GM08714 (cell line): ENCODE measurements at regions not wholly inside any gene's neighbourhood (a gene's known extent, or its start where the extent isn't known, plus 50 kb on each side); places are given as distances from the start of the nearest gene placed in this dataset.

Experiments used
- H3K4me3 ChIP-seq: fragments of 200-500 bp; sonication (Bioruptor generic); 2 replicates; pipeline ENCODE4 v1.5.1; 2014; ENCODE audit warnings: mild to moderate bottlenecking, low read length, inconsistent platforms
- ZNF274 ChIP-seq: IDR thresholded peaks from 2 replicates; pipeline ENCODE4 v1.6.1; 2012; ENCODE audit warnings: mild to moderate bottlenecking, low read depth, low read length

- H3K4me3 ChIP-seq: no peak overlapping the region
- TF ChIP-seq ZNF274: no peak
Observed at GRCh38 chr6:44053760-44054556, 73.3 kb downstream of the MRPL14 start.

- TF ChIP-seq ZNF274: no peak
- H3K4me3 ChIP-seq: no peak overlapping the region
Observed at GRCh38 chr6:44053106-44053756, 74.0 kb downstream of the MRPL14 start.

- no peak overlapping the region for H3K4me3 ChIP-seq
- TF ChIP-seq ZNF274: no peak
Observed at GRCh38 chr6:44052419-44053023, 74.7 kb downstream of the MRPL14 start.

GRCh38 chr6:44051515-44051914, 75.7 kb downstream of the MRPL14 start:
- TF ChIP-seq ZNF274: no peak
- no peak overlapping the region for H3K4me3 ChIP-seq

- no peak overlapping the region for H3K4me3 ChIP-seq
- TF ChIP-seq ZNF274: no peak
Observed at GRCh38 chr6:44050872-44051505, 76.3 kb downstream of the MRPL14 start.

GRCh38 chr6:44049989-44050871, 77.0 kb downstream of the MRPL14 start:
- no peak for TF ChIP-seq ZNF274
- H3K4me3 ChIP-seq: no peak overlapping the region

GRCh38 chr6:44049163-44049988, 77.9 kb downstream of the MRPL14 start:
- no peak overlapping the region for H3K4me3 ChIP-seq
- TF ChIP-seq ZNF274: no peak

GRCh38 chr6:44048277-44048676, 79.0 kb downstream of the MRPL14 start:
- no peak overlapping the region for H3K4me3 ChIP-seq
- no peak for TF ChIP-seq ZNF274

GRCh38 chr6:44047801-44048200, 79.5 kb downstream of the MRPL14 start:
- H3K4me3 ChIP-seq: no peak overlapping the region
- TF ChIP-seq ZNF274: no peak

GRCh38 chr6:44047179-44047546, 80.1 kb downstream of the MRPL14 start:
- no peak for TF ChIP-seq ZNF274
- H3K4me3 ChIP-seq: no peak overlapping the region

- TF ChIP-seq ZNF274: no peak
- H3K4me3 ChIP-seq: no peak overlapping the region
Observed at GRCh38 chr6:44046516-44047178, 80.6 kb downstream of the MRPL14 start.

- TF ChIP-seq ZNF274: no peak
- no peak overlapping the region for H3K4me3 ChIP-seq
Observed at GRCh38 chr6:44045672-44046015, 81.6 kb downstream of the MRPL14 start.
